Ecto neural progenitor cell (in vitro differentiated cells): ENCODE measurements at regions not wholly inside any gene's neighbourhood (a gene's known extent, or its start where the extent isn't known, plus 50 kb on each side); places are given as distances from the start of the nearest gene placed in this dataset.
A peak's percentile ranks its signal among the peaks of the same experiment; 100 is the strongest.
"Not testable (repeated sequence)": the region's sequence is repeated elsewhere in the genome, so short reads cannot be mapped to it uniquely, and the experiment has no call there.

Experiments
- DNase-seq: peaks from one replicate; pipeline ENCODE4 v3.0.0-alpha.2; 2018; ENCODE audit warnings: low spot score

- no peak for DNase-seq
These were observed 1171.2 kb downstream of the DIAPH3 start for GRCh38 chr13:58992478-58993042.

GRCh38 chr13:58994077-58994476, 1169.7 kb downstream of the DIAPH3 start:
- DNase-seq: no peak

GRCh38 chr13:58994777-58995176, 1169.0 kb downstream of the DIAPH3 start:
- DNase-seq: no peak

GRCh38 chr13:58998716-58999115, 1165.0 kb downstream of the DIAPH3 start:
- DNase-seq: no peak

- DNase-seq: no peak
These were observed 1163.9 kb downstream of the DIAPH3 start for GRCh38 chr13:58999851-59000250.

- no peak for DNase-seq
These were observed 1163.0 kb downstream of the DIAPH3 start for GRCh38 chr13:59000770-59001169.

GRCh38 chr13:59012731-59013130, 1151.0 kb downstream of the DIAPH3 start:
- DNase-seq: no peak

GRCh38 chr13:59016250-59016649, 1147.5 kb downstream of the DIAPH3 start:
- DNase-seq: no peak

GRCh38 chr13:59024434-59024833, 1139.3 kb downstream of the DIAPH3 start:
- DNase-seq: no peak

- DNase-seq: no peak
These were observed 1129.5 kb downstream of the DIAPH3 start for GRCh38 chr13:59034198-59034597.

- DNase-seq: no peak
These were observed 1124.9 kb downstream of the DIAPH3 start for GRCh38 chr13:59038824-59039223.

GRCh38 chr13:59043016-59043415, 1120.7 kb downstream of the DIAPH3 start:
- no peak for DNase-seq

GRCh38 chr13:59047546-59047945, 1116.2 kb downstream of the DIAPH3 start:
- no peak for DNase-seq

GRCh38 chr13:59061621-59062020, 1102.1 kb downstream of the DIAPH3 start:
- DNase-seq: no peak

GRCh38 chr13:59064042-59064441, 1099.7 kb downstream of the DIAPH3 start:
- DNase-seq: no peak

- not testable (repeated sequence) for DNase-seq
These were observed 1087.3 kb downstream of the DIAPH3 start for GRCh38 chr13:59076386-59076785.

GRCh38 chr13:59086147-59086546, 1077.6 kb downstream of the DIAPH3 start:
- DNase-seq: no peak

- no peak for DNase-seq
These were observed 1075.0 kb downstream of the DIAPH3 start for GRCh38 chr13:59088716-59089115.

- no peak for DNase-seq
These were observed 1069.5 kb downstream of the DIAPH3 start for GRCh38 chr13:59094181-59094580.

- peak; percentile 61 for DNase-seq
These were observed 1064.3 kb downstream of the DIAPH3 start for GRCh38 chr13:59099182-59099974.

GRCh38 chr13:59103004-59103768, 1060.5 kb downstream of the DIAPH3 start:
- DNase-seq: no peak

- DNase-seq: no peak
These were observed 1052.0 kb downstream of the DIAPH3 start for GRCh38 chr13:59111751-59112171.

GRCh38 chr13:59112221-59112718, 1051.5 kb downstream of the DIAPH3 start:
- DNase-seq: no peak
